CD14-positive monocyte (primary cell): ENCODE measurements at regions not wholly inside any gene's neighbourhood (a gene's known extent, or its start where the extent isn't known, plus 50 kb on each side); places are given as distances from the start of the nearest gene placed in this dataset.

Experiments used
- DNase-seq, 3 donors: peaks; one replicate each; pipeline ENCODE4 v3.0.0-alpha.2; 2011 to 2022
- H2AFZ ChIP-seq: 2 replicates; pipeline ENCODE4 v1.6.0; 2012; ENCODE audit warnings: mild to moderate bottlenecking, low read depth, low read length, inconsistent platforms; ENCODE audit not compliant: insufficient read depth, poor library complexity, severe bottlenecking
- H3K27ac ChIP-seq, 2 donors: 1 replicate in 1 of 2; 2 replicates in 1 of 2; pipeline ENCODE4 v1.5.1; 2012 to 2013; ENCODE audit warnings: low read length in 2 of 2, control low read depth in 1 of 2, inconsistent platforms in 1 of 2, low read depth in 1 of 2, mild to moderate bottlenecking in 1 of 2
- H3K27me3 ChIP-seq, 2 donors: one replicate each; pipeline versions ENCODE4 v1.6.0 to v1.6.1; 2011 to 2013; ENCODE audit warnings: low read length in 2 of 2; ENCODE audit not compliant: control insufficient read depth in 2 of 2, insufficient read depth in 2 of 2
- H3K36me3 ChIP-seq, 2 donors: replicated peaks in 1 of 2; 1 replicate in 1 of 2; 2 replicates in 1 of 2; pipeline versions ENCODE4 v1.5.1 to v1.6.1; 2012 to 2013; ENCODE audit warnings: low read length in 2 of 2, control low read depth in 1 of 2, inconsistent platforms in 1 of 2, mild to moderate bottlenecking in 1 of 2; ENCODE audit not compliant: insufficient read depth in 2 of 2, control insufficient read depth in 1 of 2
- H3K4me1 ChIP-seq, 2 donors: 1 replicate in 1 of 2; 2 replicates in 1 of 2; pipeline versions ENCODE4 v1.5.1 to v1.6.1; 2012 to 2013; ENCODE audit warnings: low read length in 2 of 2, control low read depth in 1 of 2, inconsistent platforms in 1 of 2, mild to moderate bottlenecking in 1 of 2, moderate library complexity in 1 of 2; ENCODE audit not compliant: insufficient read depth in 2 of 2, control insufficient read depth in 1 of 2
- H3K4me2 ChIP-seq: replicated peaks from 2 replicates; pipeline ENCODE3; 2012; ENCODE audit warnings: low read length, moderate library complexity, mild to moderate bottlenecking; ENCODE audit not compliant: poor library complexity, severe bottlenecking; ENCODE audit errors: extremely low read depth
- H3K4me3 ChIP-seq, 3 experiments: fragments of 200-600 bp in 1 of 3; sonication (generic) in 1 of 3; replicated peaks in 1 of 3; 1 replicate in 2 of 3; 2 replicates in 1 of 3; pipeline ENCODE4 v1.5.1; 2011 to 2013; ENCODE audit warnings: low read length in 3 of 3, mild to moderate bottlenecking in 3 of 3, control low read depth in 2 of 3, low read depth in 2 of 3, inconsistent platforms in 1 of 3, moderate library complexity in 1 of 3
- H3K79me2 ChIP-seq: 2 replicates; pipeline ENCODE4 v1.6.0; 2012; ENCODE audit warnings: mild to moderate bottlenecking, control low read depth, inconsistent platforms, low read length, moderate library complexity; ENCODE audit not compliant: insufficient read depth
- H3K9ac ChIP-seq: 2 replicates; pipeline ENCODE4 v1.6.0; 2017; ENCODE audit warnings: low read length, mild to moderate bottlenecking; ENCODE audit not compliant: insufficient read depth, poor library complexity, severe bottlenecking
- H3K9me3 ChIP-seq, 2 donors: replicated peaks in 1 of 2; 1 replicate in 1 of 2; 2 replicates in 1 of 2; pipeline versions ENCODE4 v1.5.1 to v1.6.1; 2012 to 2013; ENCODE audit warnings: low read length in 2 of 2, control low read depth in 1 of 2; ENCODE audit not compliant: control insufficient read depth in 1 of 2, insufficient read depth in 1 of 2
- H4K20me1 ChIP-seq: 2 replicates; pipeline ENCODE4 v1.6.0; 2012; ENCODE audit warnings: mild to moderate bottlenecking, low read length, control low read depth, moderate library complexity; ENCODE audit not compliant: insufficient read depth
- H3K27ac Mint-ChIP-seq, 7 donors: one replicate each; pipeline ENCODE4 v1.8.0; 2020; ENCODE audit warnings: mild to moderate bottlenecking in 7 of 7, mixed read lengths in 7 of 7, moderate library complexity in 6 of 7, inconsistent platforms in 2 of 7
- H3K27me3 Mint-ChIP-seq, 3 donors: one replicate each; pipeline ENCODE4 v1.8.0; 2021 to 2022; ENCODE audit warnings: low read depth in 3 of 3, mild to moderate bottlenecking in 3 of 3, mixed read lengths in 3 of 3, moderate library complexity in 3 of 3, inconsistent platforms in 1 of 3
- H3K36me3 Mint-ChIP-seq, 2 donors: one replicate each; pipeline ENCODE4 v1.8.0; 2020; ENCODE audit warnings: mixed read lengths in 2 of 2, inconsistent platforms in 1 of 2, mild to moderate bottlenecking in 1 of 2
- H3K4me1 Mint-ChIP-seq: one replicate; pipeline ENCODE4 v1.8.0; 2020; ENCODE audit warnings: mild to moderate bottlenecking, mixed read lengths
- H3K4me3 Mint-ChIP-seq, 2 donors: one replicate each; pipeline ENCODE4 v1.8.0; 2020; ENCODE audit warnings: mild to moderate bottlenecking in 2 of 2, mixed read lengths in 2 of 2, moderate library complexity in 1 of 2
- H3K9me3 Mint-ChIP-seq, 7 donors: one replicate each; pipeline ENCODE4 v1.8.0; 2020 to 2022; ENCODE audit warnings: mixed read lengths in 7 of 7, mild to moderate bottlenecking in 6 of 7, moderate library complexity in 6 of 7, inconsistent platforms in 2 of 7
- CTCF ChIP-seq: fragments of 200-600 bp; IDR thresholded peaks from one replicate; pipeline ENCODE4 v1.8.0; 2022; ENCODE audit warnings: antibody characterized with exemption, mild to moderate bottlenecking
- WGBS: methylation state at CpG from one replicate; pipeline ENCODE4 v1.1.5; 2013; ENCODE audit warnings: missing lambda C conversion rate; ENCODE audit not compliant: insufficient coverage; 5-methylcytosine and 5-hydroxymethylcytosine counted together
- intact Hi-C, 2 donors: fragments of 100-400 bp; cut with micrococcal nuclease; formaldehyde crosslinking; loops; one replicate each; pipeline versions ENCODE4 v1.15.0 to v1.15.1; 2023

- H3K9me3 ChIP-seq: peaks cover under 1 to 12% of the 10 kb centered on the region in 2 donors
- Mint-ChIP-seq H3K4me1 (peaks cover 11% of the 10 kb centered on the region), H3K27me3 (peaks cover 8 to 31% (median 13%) of the 10 kb centered on the region in 3 donors), H3K4me3 (no peak overlapping the region), H3K9me3 (peaks cover 1 to 14% (median 5%) of the 10 kb centered on the region in 7 donors), H3K36me3 (no peaks in the 10 kb centered on the region), H3K27ac (peak overlapping the region in 1 of 7 donors; percentile 10)
- no peaks in the 10 kb centered on the region for H3K79me2 ChIP-seq
- H3K4me1 ChIP-seq: no peaks in the 10 kb centered on the region
- 51% methylated on average over 2 of the region's 2 CpGs for WGBS
- no peak for DNase-seq
- no peak overlapping the region for H3K4me3 ChIP-seq
- no peaks in the 10 kb centered on the region for H3K36me3 ChIP-seq
- no peak overlapping the region for H3K4me2 ChIP-seq
- H4K20me1 ChIP-seq: no peaks in the 10 kb centered on the region
- no peak overlapping the region for H3K27ac ChIP-seq
- H3K27me3 ChIP-seq: peaks cover 31 to 36% of the 10 kb centered on the region in 2 donors
- H3K9ac ChIP-seq: no peak overlapping the region
- TF ChIP-seq CTCF: no peak
- intact Hi-C loops: no loop called here
- H2AFZ ChIP-seq: no peak overlapping the region
Observed at GRCh38 chr18:54089749-54090459, 134.6 kb downstream of the MBD2 start.

DNA sequence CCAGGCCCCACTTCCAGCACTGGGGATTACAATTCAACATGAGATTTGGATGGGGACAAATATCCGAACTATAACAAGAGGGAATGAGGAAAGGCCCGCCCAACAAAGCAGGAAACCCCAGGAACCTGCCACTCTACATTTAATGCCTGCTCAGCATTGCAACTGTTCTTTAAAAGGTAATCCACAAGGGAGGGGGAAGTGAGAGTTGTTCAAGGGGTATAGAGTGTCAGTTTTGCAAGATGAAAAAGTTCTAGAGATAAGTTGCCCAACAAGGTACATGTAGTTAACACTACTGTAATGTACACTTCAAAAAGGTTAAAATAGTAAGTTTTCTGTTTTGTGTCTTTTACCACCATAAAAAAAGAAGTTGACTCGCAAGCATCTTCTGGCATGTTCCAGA, 137.6 kb downstream of the MBD2 start:
- Histone ChIP-seq H3K4me2 (no peak overlapping the region), H3K4me1 (no peaks in the 10 kb centered on the region), H3K9ac (no peak overlapping the region), H3K27ac (no peak overlapping the region), H3K79me2 (no peaks in the 10 kb centered on the region), H2AFZ (no peak overlapping the region), H3K4me3 (no peak overlapping the region), H3K9me3 (peaks cover 20 to 39% of the 10 kb centered on the region in 2 donors), H4K20me1 (no peaks in the 10 kb centered on the region), H3K27me3 (peaks cover 30 to 44% of the 10 kb centered on the region in 2 donors), H3K36me3 (no peaks in the 10 kb centered on the region)
- Mint-ChIP-seq H3K36me3 (no peaks in the 10 kb centered on the region), H3K27ac (no peak overlapping the region), H3K9me3 (peaks cover 8 to 32% (median 29%) of the 10 kb centered on the region in 7 donors), H3K27me3 (peaks cover 7 to 37% (median 13%) of the 10 kb centered on the region in 3 donors), H3K4me3 (no peak overlapping the region), H3K4me1 (peaks cover 11% of the 10 kb centered on the region)
- no peak for TF ChIP-seq CTCF
- intact Hi-C loops: no loop called here
- DNase-seq: no peak
- WGBS: no CpG with 5 or more reads among the region's 3 CpGs
